ENCODE measurements at regions not wholly inside any gene's neighbourhood (a gene's known extent, or its start where the extent isn't known, plus 50 kb on each side); places are given as distances from the start of the nearest gene placed in this dataset.

DNA sequence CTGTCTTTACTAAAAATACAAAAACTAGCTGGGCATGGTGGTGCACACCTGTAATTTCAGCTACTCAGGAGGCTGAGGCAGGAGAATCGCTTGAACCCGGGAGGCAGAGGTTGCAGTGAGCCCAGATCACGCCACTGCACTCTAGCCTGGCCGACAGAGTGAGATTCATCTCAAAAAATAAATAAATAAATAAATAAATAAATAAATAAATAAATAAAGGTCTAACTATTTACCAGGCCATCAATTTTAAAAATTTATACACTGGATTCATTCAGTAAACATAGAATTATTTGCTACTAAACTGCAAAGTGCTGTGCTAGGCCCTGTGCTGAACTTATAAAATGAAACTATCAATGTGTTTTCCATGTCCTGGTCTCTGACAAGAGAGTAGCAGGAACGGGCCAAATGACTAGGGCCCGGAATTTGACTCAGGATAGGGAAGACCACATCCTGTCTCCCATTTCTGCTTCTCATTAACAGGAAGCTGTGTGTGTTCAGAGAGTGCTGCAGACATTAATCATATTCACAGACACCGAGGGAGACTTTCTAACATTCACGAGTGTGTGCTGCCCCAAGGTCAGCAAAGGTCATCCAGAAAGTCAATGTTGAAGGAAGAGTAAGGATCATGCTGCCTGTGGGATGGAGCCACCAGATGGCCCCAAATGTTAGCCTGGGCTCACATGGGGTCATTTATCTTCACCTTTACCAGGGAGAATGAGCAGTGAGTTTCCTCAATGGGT lies 95.8 kb downstream of the SPP2 start:
- TF ChIP-seq CTCF (conservative IDR thresholded peaks at IDR 0.05 in 1 of 2, IDR thresholded peaks at IDR 0.05 in 1 of 2; ENCODE audit: low read depth in 1 of 2, low read length in 2 of 2) (no peak), EZH2 (IDR thresholded peaks at IDR 0.05; ENCODE audit: low read length, missing control alignments) (no peak)

All from fibroblast of lung (primary cell).